Neutrophil (primary cell): ENCODE measurements at regions not wholly inside any gene's neighbourhood (a gene's known extent, or its start where the extent isn't known, plus 50 kb on each side); places are given as distances from the start of the nearest gene placed in this dataset.

Source experiments
- H3K27ac ChIP-seq: fragments of 200-600 bp; sonication (generic); 2 replicates; pipeline ENCODE4 v1.5.1; 2016; ENCODE audit warnings: mild to moderate bottlenecking, moderate library complexity
- H3K27me3 ChIP-seq: fragments of 200-600 bp; sonication (generic); 2 replicates; pipeline ENCODE4 v1.6.0; 2016; ENCODE audit warnings: mild to moderate bottlenecking
- H3K36me3 ChIP-seq: fragments of 200-600 bp; sonication (generic); 2 replicates; pipeline ENCODE4 v1.5.1; 2017
- H3K4me1 ChIP-seq, 2 experiments: fragments of 200-600 bp in 1 of 2; sonication (generic) in 1 of 2; 1 replicate in 1 of 2; 2 replicates in 1 of 2; pipeline versions ENCODE4 v1.5.1 to v1.6.1; 2013 to 2016; ENCODE audit warnings: low read depth in 1 of 2, low read length in 1 of 2, mild to moderate bottlenecking in 1 of 2, moderate library complexity in 1 of 2; ENCODE audit not compliant: control insufficient read depth in 1 of 2, insufficient read depth in 1 of 2
- H3K4me3 ChIP-seq, 2 experiments: fragments of 200-600 bp in 1 of 2; sonication (generic) in 1 of 2; 1 replicate in 1 of 2; 2 replicates in 1 of 2; pipeline ENCODE4 v1.5.1; 2013 to 2016; ENCODE audit warnings: low read depth in 1 of 2, low read length in 1 of 2, mild to moderate bottlenecking in 1 of 2, moderate library complexity in 1 of 2
- H3K9me3 ChIP-seq: fragments of 200-600 bp; sonication (generic); 2 replicates; pipeline ENCODE4 v1.5.1; 2016
- CTCF ChIP-seq: fragments of 200-600 bp; sonication (generic); IDR thresholded peaks from 2 replicates; pipeline ENCODE4 v1.5.1; 2016; ENCODE audit warnings: antibody characterized with exemption

- no peak overlapping the region for H3K4me3 ChIP-seq
- H3K27me3 ChIP-seq, result no peaks in the 10 kb centered on the region
- TF ChIP-seq CTCF, result no peak
- no peaks in the 10 kb centered on the region for H3K9me3 ChIP-seq
- no peak overlapping the region for H3K27ac ChIP-seq
- no peaks in the 10 kb centered on the region for H3K36me3 ChIP-seq
- H3K4me1 ChIP-seq, result no peaks in the 10 kb centered on the region
These were observed 73.9 kb downstream of the SOX11 start for GRCh38 chr2:5766056-5766455.

- TF ChIP-seq CTCF, result no peak
These were observed 74.4 kb downstream of the SOX11 start for GRCh38 chr2:5766561-5766960.

GRCh38 chr2:5777131-5777535, 84.9 kb downstream of the SOX11 start:
- Histone ChIP-seq H3K9me3 (no peaks in the 10 kb centered on the region), H3K27ac (no peak overlapping the region), H3K4me1 (no peaks in the 10 kb centered on the region), H3K36me3 (no peaks in the 10 kb centered on the region), H3K27me3 (no peaks in the 10 kb centered on the region), H3K4me3 (no peak overlapping the region)
- no peak for TF ChIP-seq CTCF

More at GRCh38 chr2:5766561-5766960, 74.4 kb downstream of the SOX11 start:
- H3K27me3 ChIP-seq, result no peaks in the 10 kb centered on the region
- H3K36me3 ChIP-seq, result no peaks in the 10 kb centered on the region
- H3K4me1 ChIP-seq, result no peaks in the 10 kb centered on the region
- no peak overlapping the region for H3K4me3 ChIP-seq
- no peaks in the 10 kb centered on the region for H3K9me3 ChIP-seq
- H3K27ac ChIP-seq, result no peak overlapping the region

GRCh38 chr2:5781679-5782078, 89.5 kb downstream of the SOX11 start:
- no peak for TF ChIP-seq CTCF
- Histone ChIP-seq H3K4me1 (no peaks in the 10 kb centered on the region), H3K9me3 (no peaks in the 10 kb centered on the region), H3K27ac (no peak overlapping the region), H3K36me3 (no peaks in the 10 kb centered on the region), H3K27me3 (no peaks in the 10 kb centered on the region), H3K4me3 (no peak overlapping the region)

GRCh38 chr2:5782103-5782502, 89.9 kb downstream of the SOX11 start:
- Histone ChIP-seq H3K27me3 (no peaks in the 10 kb centered on the region), H3K27ac (no peak overlapping the region), H3K4me3 (no peak overlapping the region), H3K36me3 (no peaks in the 10 kb centered on the region), H3K9me3 (no peaks in the 10 kb centered on the region), H3K4me1 (no peaks in the 10 kb centered on the region)
- TF ChIP-seq CTCF, result no peak

- Histone ChIP-seq H3K4me3 (no peak overlapping the region), H3K9me3 (no peaks in the 10 kb centered on the region), H3K4me1 (no peaks in the 10 kb centered on the region), H3K27me3 (no peaks in the 10 kb centered on the region), H3K27ac (no peak overlapping the region), H3K36me3 (no peaks in the 10 kb centered on the region)
- TF ChIP-seq CTCF, result no peak
These were observed 96.3 kb downstream of the SOX11 start for GRCh38 chr2:5788447-5788846.
